Mesendoderm (in vitro differentiated cells): ENCODE measurements at regions not wholly inside any gene's neighbourhood (a gene's known extent, or its start where the extent isn't known, plus 50 kb on each side); places are given as distances from the start of the nearest gene placed in this dataset.

Experiments used
- DNase-seq: peaks from one replicate; pipeline ENCODE4 v3.0.0; 2013
- H2AK5ac ChIP-seq: 2 replicates; pipeline ENCODE4 v1.6.1; 2013; ENCODE audit warnings: low read length, inconsistent platforms
- H2BK120ac ChIP-seq: 2 replicates; pipeline ENCODE4 v1.6.1; 2013; ENCODE audit warnings: low read depth, mild to moderate bottlenecking, low read length, moderate library complexity, mixed read lengths
- H2BK15ac ChIP-seq: replicated peaks from 2 replicates; pipeline ENCODE4 v1.6.1; 2013; ENCODE audit warnings: low read depth, mild to moderate bottlenecking, moderate library complexity
- H2BK5ac ChIP-seq: 2 replicates; pipeline ENCODE4 v1.6.1; 2013; ENCODE audit warnings: low read length, inconsistent platforms
- H3K18ac ChIP-seq: 2 replicates; pipeline ENCODE4 v1.6.1; 2013; ENCODE audit warnings: mild to moderate bottlenecking, low read length, mixed read lengths
- H3K23ac ChIP-seq: one replicate; pipeline ENCODE4 v1.6.1; 2013; ENCODE audit warnings: low read length
- H3K27ac ChIP-seq: 2 replicates; pipeline ENCODE4 v1.5.1; 2013; ENCODE audit warnings: low read depth, mild to moderate bottlenecking, inconsistent platforms, low read length, moderate library complexity
- H3K27me3 ChIP-seq: 2 replicates; pipeline ENCODE4 v1.6.1; 2013; ENCODE audit warnings: low read length, control low read depth, mild to moderate bottlenecking, inconsistent platforms; ENCODE audit not compliant: insufficient read depth, poor library complexity
- H3K36me3 ChIP-seq: 2 replicates; pipeline ENCODE4 v1.6.1; 2013; ENCODE audit warnings: low read length, inconsistent platforms; ENCODE audit not compliant: control insufficient read depth, insufficient read depth
- H3K4ac ChIP-seq: one replicate; pipeline ENCODE4 v1.6.1; 2013; ENCODE audit warnings: low read depth, mild to moderate bottlenecking, low read length, moderate library complexity
- H3K4me1 ChIP-seq: 2 replicates; pipeline ENCODE4 v1.6.1; 2013; ENCODE audit warnings: low read depth, low read length, inconsistent platforms; ENCODE audit not compliant: control insufficient read depth
- H3K4me2 ChIP-seq: 2 replicates; pipeline ENCODE4 v1.6.1; 2013; ENCODE audit warnings: low read length
- H3K4me3 ChIP-seq: 2 replicates; pipeline ENCODE4 v1.5.1; 2013; ENCODE audit warnings: mild to moderate bottlenecking, low read length
- H3K56ac ChIP-seq: one replicate; pipeline ENCODE4 v1.6.1; 2013; ENCODE audit warnings: low read length
- H3K79me1 ChIP-seq: 2 replicates; pipeline ENCODE4 v1.6.1; 2013; ENCODE audit warnings: low read length, inconsistent platforms
- H3K79me2 ChIP-seq: 2 replicates; pipeline ENCODE4 v1.6.1; 2013; ENCODE audit warnings: mild to moderate bottlenecking, low read length; ENCODE audit not compliant: control insufficient read depth, insufficient read depth
- H3K9ac ChIP-seq: 2 replicates; pipeline ENCODE4 v1.6.1; 2013; ENCODE audit warnings: low read length, inconsistent platforms
- H4K5ac ChIP-seq: one replicate; pipeline ENCODE4 v1.6.1; 2013; ENCODE audit warnings: low read length
- H4K8ac ChIP-seq: one replicate; pipeline ENCODE4 v1.6.1; 2013; ENCODE audit warnings: low read depth, mild to moderate bottlenecking, control low read depth, low read length, moderate library complexity
- WGBS: extraction: QIAGEN DNeasy Blood & Tissue Kit; methylation state at CpG from one replicate; pipeline ENCODE4 v1.1.7; 2013; ENCODE audit warnings: low lambda C conversion rate, missing lambda C conversion rate; ENCODE audit not compliant: insufficient coverage; ENCODE audit errors: extremely low coverage; 5-methylcytosine and 5-hydroxymethylcytosine counted together

GRCh38 chr10:62738916-62739315, 65.6 kb upstream of the ADO start:
- H3K9ac ChIP-seq = no peak overlapping the region
- H3K23ac ChIP-seq = no peak overlapping the region
- no peak overlapping the region for H4K8ac ChIP-seq
- H2BK15ac ChIP-seq = no peak overlapping the region
- no peak overlapping the region for H3K4me3 ChIP-seq
- no CpG with 5 or more reads among the region's 3 CpGs for WGBS
- H3K18ac ChIP-seq = no peak overlapping the region
- no peak for DNase-seq
- no peaks in the 10 kb centered on the region for H3K36me3 ChIP-seq
- H3K4ac ChIP-seq = no peak overlapping the region
- H3K4me2 ChIP-seq = no peak overlapping the region
- H2BK120ac ChIP-seq = no peak overlapping the region
- H4K5ac ChIP-seq = no peak overlapping the region
- H3K79me1 ChIP-seq = no peaks in the 10 kb centered on the region
- no peaks in the 10 kb centered on the region for H3K79me2 ChIP-seq
- no peak overlapping the region for H2AK5ac ChIP-seq
- no peak overlapping the region for H3K27ac ChIP-seq
- no peaks in the 10 kb centered on the region for H3K4me1 ChIP-seq
- H3K27me3 ChIP-seq = no peaks in the 10 kb centered on the region
- no peak overlapping the region for H2BK5ac ChIP-seq
- H3K56ac ChIP-seq = no peak overlapping the region

- no peak overlapping the region for H2BK15ac ChIP-seq
- H3K9ac ChIP-seq = no peak overlapping the region
- H3K56ac ChIP-seq = no peak overlapping the region
- H3K36me3 ChIP-seq = no peaks in the 10 kb centered on the region
- H4K8ac ChIP-seq = no peak overlapping the region
- no peak overlapping the region for H3K4ac ChIP-seq
- H3K27me3 ChIP-seq = no peaks in the 10 kb centered on the region
- no peak overlapping the region for H3K27ac ChIP-seq
- no CpG with 5 or more reads among the region's 5 CpGs for WGBS
- H3K79me2 ChIP-seq = no peaks in the 10 kb centered on the region
- no peak overlapping the region for H2AK5ac ChIP-seq
- H3K18ac ChIP-seq = no peak overlapping the region
- H2BK120ac ChIP-seq = no peak overlapping the region
- H3K23ac ChIP-seq = no peak overlapping the region
- H3K79me1 ChIP-seq = no peaks in the 10 kb centered on the region
- no peaks in the 10 kb centered on the region for H3K4me1 ChIP-seq
- DNase-seq = no peak
- H2BK5ac ChIP-seq = no peak overlapping the region
- no peak overlapping the region for H4K5ac ChIP-seq
- H3K4me2 ChIP-seq = no peak overlapping the region
- no peak overlapping the region for H3K4me3 ChIP-seq
Observed at GRCh38 chr10:62740885-62741745, 63.4 kb upstream of the ADO start.

DNA sequence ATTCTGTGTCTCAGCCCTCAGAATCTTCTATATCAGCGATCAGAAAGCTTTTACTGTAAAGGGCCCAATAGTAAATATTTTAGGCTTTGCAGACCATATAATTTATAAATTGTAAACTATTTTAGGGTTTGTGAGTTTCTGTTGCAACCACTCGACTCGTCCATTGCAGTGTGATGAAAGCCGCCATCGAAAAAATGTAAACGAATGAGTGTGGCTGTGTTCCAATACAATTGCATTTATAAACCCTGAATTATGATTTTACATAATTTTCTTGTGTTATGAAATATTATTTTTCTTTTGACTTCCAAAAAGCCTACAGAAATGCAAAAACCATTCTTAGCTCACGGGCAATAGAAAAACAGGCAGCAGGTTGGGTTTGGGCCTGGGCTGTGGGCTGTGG, 62.5 kb upstream of the ADO start:
- no peak overlapping the region for H3K4ac ChIP-seq
- no peak overlapping the region for H3K56ac ChIP-seq
- no peaks in the 10 kb centered on the region for H3K79me1 ChIP-seq
- WGBS = no CpG with 5 or more reads among the region's 7 CpGs
- H2BK120ac ChIP-seq = no peak overlapping the region
- H3K4me2 ChIP-seq = no peak overlapping the region
- no peaks in the 10 kb centered on the region for H3K27me3 ChIP-seq
- H3K23ac ChIP-seq = no peak overlapping the region
- H2BK5ac ChIP-seq = no peak overlapping the region
- no peak overlapping the region for H3K9ac ChIP-seq
- no peak overlapping the region for H2AK5ac ChIP-seq
- H4K5ac ChIP-seq = no peak overlapping the region
- no peak for DNase-seq
- H2BK15ac ChIP-seq = no peak overlapping the region
- H3K4me3 ChIP-seq = no peak overlapping the region
- no peak overlapping the region for H3K27ac ChIP-seq
- H3K18ac ChIP-seq = no peak overlapping the region
- H4K8ac ChIP-seq = no peak overlapping the region
- no peaks in the 10 kb centered on the region for H3K79me2 ChIP-seq
- no peaks in the 10 kb centered on the region for H3K36me3 ChIP-seq
- no peaks in the 10 kb centered on the region for H3K4me1 ChIP-seq

DNA sequence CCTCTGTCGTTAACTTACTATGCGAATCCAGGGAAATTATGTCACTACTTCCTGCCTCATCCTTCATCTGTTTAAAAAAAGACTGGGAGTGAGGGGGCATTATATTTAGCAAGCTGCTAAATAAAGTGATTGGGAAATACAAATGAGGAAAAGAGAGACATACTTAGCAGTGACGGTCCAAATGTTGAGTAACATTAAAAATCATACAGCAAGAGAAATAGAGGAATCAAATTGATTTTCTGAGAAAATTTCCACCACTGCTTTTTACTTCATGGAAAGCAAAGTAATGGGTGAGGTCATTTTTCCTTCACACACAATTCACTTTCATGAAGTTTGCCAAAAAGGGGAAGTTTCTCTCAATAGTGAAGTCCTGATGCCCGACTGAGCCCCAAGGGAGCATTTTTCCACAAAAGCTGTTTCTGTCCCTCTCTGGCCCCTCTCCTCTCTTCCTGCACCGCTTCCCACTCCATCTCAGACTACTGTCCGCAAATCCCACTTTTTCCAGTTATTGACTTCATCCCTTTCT, 61.9 kb upstream of the ADO start:
- H3K9ac ChIP-seq = no peak overlapping the region
- H3K4me2 ChIP-seq = no peak overlapping the region
- H2BK15ac ChIP-seq = no peak overlapping the region
- H3K23ac ChIP-seq = no peak overlapping the region
- no peak overlapping the region for H2BK120ac ChIP-seq
- H2BK5ac ChIP-seq = no peak overlapping the region
- no peak for DNase-seq
- H3K27me3 ChIP-seq = no peaks in the 10 kb centered on the region
- H3K4me3 ChIP-seq = no peak overlapping the region
- no peak overlapping the region for H2AK5ac ChIP-seq
- no peak overlapping the region for H4K8ac ChIP-seq
- H4K5ac ChIP-seq = no peak overlapping the region
- no peaks in the 10 kb centered on the region for H3K79me2 ChIP-seq
- no peak overlapping the region for H3K4ac ChIP-seq
- H3K36me3 ChIP-seq = no peaks in the 10 kb centered on the region
- no peak overlapping the region for H3K27ac ChIP-seq
- H3K79me1 ChIP-seq = no peaks in the 10 kb centered on the region
- no peak overlapping the region for H3K18ac ChIP-seq
- WGBS = no CpG with 5 or more reads among the region's 6 CpGs
- no peak overlapping the region for H3K56ac ChIP-seq
- H3K4me1 ChIP-seq = no peaks in the 10 kb centered on the region

- Histone ChIP-seq H3K27ac (no peak overlapping the region), H3K9ac (no peak overlapping the region), H3K23ac (no peak overlapping the region), H3K4me2 (no peak overlapping the region), H2AK5ac (no peak overlapping the region), H4K5ac (no peak overlapping the region), H2BK5ac (no peak overlapping the region), H3K4ac (no peak overlapping the region), H3K79me1 (no peaks in the 10 kb centered on the region), H3K56ac (no peak overlapping the region), H3K4me3 (no peak overlapping the region), H2BK120ac (no peak overlapping the region), H2BK15ac (no peak overlapping the region), H4K8ac (no peak overlapping the region), H3K4me1 (no peaks in the 10 kb centered on the region), H3K36me3 (no peaks in the 10 kb centered on the region), H3K27me3 (no peaks in the 10 kb centered on the region), H3K18ac (no peak overlapping the region), H3K79me2 (no peaks in the 10 kb centered on the region)
- no peak for DNase-seq
- WGBS = no CpG with 5 or more reads among the region's 3 CpGs
Observed at GRCh38 chr10:62744136-62744535, 60.4 kb upstream of the ADO start.

GRCh38 chr10:62745581-62745980, 58.9 kb upstream of the ADO start:
- Histone ChIP-seq H4K5ac (no peak overlapping the region), H3K4me2 (no peak overlapping the region), H3K27me3 (no peaks in the 10 kb centered on the region), H3K79me1 (no peaks in the 10 kb centered on the region), H2BK15ac (no peak overlapping the region), H2BK120ac (no peak overlapping the region), H4K8ac (no peak overlapping the region), H3K56ac (no peak overlapping the region), H3K36me3 (no peaks in the 10 kb centered on the region), H3K18ac (no peak overlapping the region), H3K27ac (no peak overlapping the region), H3K79me2 (no peaks in the 10 kb centered on the region), H2BK5ac (no peak overlapping the region), H3K4ac (no peak overlapping the region), H3K4me3 (no peak overlapping the region), H2AK5ac (no peak overlapping the region), H3K9ac (no peak overlapping the region), H3K4me1 (no peaks in the 10 kb centered on the region), H3K23ac (no peak overlapping the region)
- WGBS = no CpG with 5 or more reads among the region's 2 CpGs
- no peak for DNase-seq
